Loucy (cell line): ENCODE measurements at regions not wholly inside any gene's neighbourhood (a gene's known extent, or its start where the extent isn't known, plus 50 kb on each side); places are given as distances from the start of the nearest gene placed in this dataset.

Experiments used
- H2AFZ ChIP-seq: fragments of 200-600 bp; sonication (generic); 2 replicates; pipeline ENCODE4 v1.6.0; 2016; ENCODE audit warnings: antibody characterized with exemption, mild to moderate bottlenecking, low read length, moderate library complexity
- H3F3A ChIP-seq: fragments of 200-600 bp; 2 replicates; pipeline ENCODE4 v1.6.0; 2016; ENCODE audit warnings: antibody characterized with exemption, low read depth, mild to moderate bottlenecking
- H3K27me3 ChIP-seq: fragments of 200-600 bp; sonication (generic); 2 replicates; pipeline ENCODE4 v1.6.1; 2014; ENCODE audit warnings: low read length, mild to moderate bottlenecking; ENCODE audit not compliant: insufficient read depth, poor library complexity, severe bottlenecking
- H3K36me3 ChIP-seq: fragments of 200-600 bp; sonication (generic); 2 replicates; pipeline ENCODE4 v1.6.1; 2016; ENCODE audit warnings: low read length; ENCODE audit not compliant: insufficient read depth
- H3K4me1 ChIP-seq: fragments of 200-600 bp; sonication (generic); 2 replicates; pipeline ENCODE4 v1.5.1; 2014; ENCODE audit warnings: low read length, mild to moderate bottlenecking; ENCODE audit not compliant: insufficient read depth, poor library complexity, severe bottlenecking
- H3K4me2 ChIP-seq: fragments of 200-600 bp; sonication (generic); 2 replicates; pipeline ENCODE4 v1.6.0; 2014; ENCODE audit warnings: antibody characterized with exemption, low read length, low read depth, mild to moderate bottlenecking; ENCODE audit not compliant: poor library complexity, severe bottlenecking
- H3K4me3 ChIP-seq: fragments of 200-600 bp; sonication (generic); 2 replicates; pipeline ENCODE4 v1.5.1; 2014; ENCODE audit warnings: low read length, mild to moderate bottlenecking, mixed read lengths; ENCODE audit not compliant: poor library complexity, severe bottlenecking
- H3K79me2 ChIP-seq: fragments of 200-600 bp; sonication (generic); 2 replicates; pipeline ENCODE4 v1.6.1; 2014; ENCODE audit warnings: low read length; ENCODE audit not compliant: insufficient read depth
- H3K9ac ChIP-seq: fragments of 200-600 bp; sonication (generic); 2 replicates; pipeline ENCODE4 v1.6.0; 2014; ENCODE audit warnings: mild to moderate bottlenecking, low read depth, low read length, moderate library complexity; ENCODE audit not compliant: poor library complexity, severe bottlenecking
- H3K9me2 ChIP-seq: fragments of 200-600 bp; sonication (generic); replicated peaks from 2 replicates; pipeline ENCODE4 v1.6.1; 2016; ENCODE audit warnings: low read depth, low read length, mixed read lengths
- H3K9me3 ChIP-seq: fragments of 200-600 bp; sonication (generic); 2 replicates; pipeline ENCODE4 v1.6.1; 2014; ENCODE audit warnings: mild to moderate bottlenecking, antibody characterized with exemption, low read length, low read depth; ENCODE audit not compliant: insufficient read depth
- H4K20me1 ChIP-seq: fragments of 200-600 bp; sonication (generic); 2 replicates; pipeline ENCODE4 v1.6.0; 2014; ENCODE audit warnings: antibody characterized with exemption, low read length, mild to moderate bottlenecking; ENCODE audit not compliant: insufficient read depth, poor library complexity, severe bottlenecking
- EZH2phosphoT487 ChIP-seq: fragments of 200-600 bp; IDR thresholded peaks from 2 replicates; pipeline ENCODE4 v1.6.1; 2018; ENCODE audit warnings: antibody characterized with exemption, mild to moderate bottlenecking, moderate library complexity, borderline replicate concordance
- TF ChIP-seq, protein P1 (sequence below): fragments of 200-600 bp; sonication (generic); conservative IDR thresholded peaks from 2 replicates; pipeline ENCODE4 v1.5.1; 2014; ENCODE audit warnings: mild to moderate bottlenecking, antibody characterized with exemption, low read length

DNA sequence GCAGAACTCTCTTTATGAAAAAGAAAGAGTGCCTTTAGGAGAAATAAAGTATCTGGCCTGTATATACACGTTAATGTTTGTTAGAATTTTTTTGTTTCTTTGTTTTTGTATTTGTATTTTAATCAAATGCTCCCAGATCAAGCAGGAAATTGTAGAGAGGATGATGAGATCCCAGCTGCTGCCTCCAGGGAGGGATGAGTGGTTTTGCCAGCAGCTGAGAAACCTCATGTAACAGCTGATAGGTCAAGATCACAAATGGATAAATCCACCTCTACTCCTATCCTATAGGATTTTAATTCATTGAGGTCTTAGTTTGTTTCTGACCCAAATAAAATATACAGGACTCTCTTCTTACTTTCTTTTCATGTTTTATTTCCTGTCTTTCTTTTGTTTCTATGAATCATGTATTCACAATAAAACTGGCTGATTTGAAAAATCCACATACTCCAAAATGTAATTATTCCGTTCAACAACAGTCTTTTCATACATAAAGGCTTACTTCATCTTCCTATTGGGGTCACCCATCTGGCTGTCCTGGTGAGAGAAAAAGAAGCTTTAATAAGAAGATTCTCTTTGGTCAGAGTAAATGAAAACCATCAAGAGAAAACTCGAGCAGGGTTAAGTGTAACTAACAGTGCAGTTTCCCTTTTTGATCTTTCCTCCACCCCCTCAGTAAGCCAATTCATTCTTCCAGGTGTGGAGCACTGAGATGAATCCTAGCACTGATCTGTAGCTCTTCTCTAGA lies 129.3 kb upstream of the PLPPR5 start:
- H3K36me3 ChIP-seq: no peaks in the 10 kb centered on the region
- H3K27me3 ChIP-seq: no peaks in the 10 kb centered on the region
- no peaks in the 10 kb centered on the region for H3K79me2 ChIP-seq
- no peak overlapping the region for H3K4me3 ChIP-seq
- no peaks in the 10 kb centered on the region for H3F3A ChIP-seq
- H3K4me2 ChIP-seq: no peak overlapping the region
- H3K9ac ChIP-seq: no peak overlapping the region
- no peak for TF ChIP-seq EZH2phosphoT487
- TF ChIP-seq, protein P1, sequence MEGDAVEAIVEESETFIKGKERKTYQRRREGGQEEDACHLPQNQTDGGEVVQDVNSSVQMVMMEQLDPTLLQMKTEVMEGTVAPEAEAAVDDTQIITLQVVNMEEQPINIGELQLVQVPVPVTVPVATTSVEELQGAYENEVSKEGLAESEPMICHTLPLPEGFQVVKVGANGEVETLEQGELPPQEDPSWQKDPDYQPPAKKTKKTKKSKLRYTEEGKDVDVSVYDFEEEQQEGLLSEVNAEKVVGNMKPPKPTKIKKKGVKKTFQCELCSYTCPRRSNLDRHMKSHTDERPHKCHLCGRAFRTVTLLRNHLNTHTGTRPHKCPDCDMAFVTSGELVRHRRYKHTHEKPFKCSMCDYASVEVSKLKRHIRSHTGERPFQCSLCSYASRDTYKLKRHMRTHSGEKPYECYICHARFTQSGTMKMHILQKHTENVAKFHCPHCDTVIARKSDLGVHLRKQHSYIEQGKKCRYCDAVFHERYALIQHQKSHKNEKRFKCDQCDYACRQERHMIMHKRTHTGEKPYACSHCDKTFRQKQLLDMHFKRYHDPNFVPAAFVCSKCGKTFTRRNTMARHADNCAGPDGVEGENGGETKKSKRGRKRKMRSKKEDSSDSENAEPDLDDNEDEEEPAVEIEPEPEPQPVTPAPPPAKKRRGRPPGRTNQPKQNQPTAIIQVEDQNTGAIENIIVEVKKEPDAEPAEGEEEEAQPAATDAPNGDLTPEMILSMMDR: no peak
- no peak overlapping the region for H2AFZ ChIP-seq
- no peaks in the 10 kb centered on the region for H3K9me3 ChIP-seq
- no peaks in the 10 kb centered on the region for H3K9me2 ChIP-seq
- peaks cover 12% of the 10 kb centered on the region for H3K4me1 ChIP-seq
- no peaks in the 10 kb centered on the region for H4K20me1 ChIP-seq

DNA sequence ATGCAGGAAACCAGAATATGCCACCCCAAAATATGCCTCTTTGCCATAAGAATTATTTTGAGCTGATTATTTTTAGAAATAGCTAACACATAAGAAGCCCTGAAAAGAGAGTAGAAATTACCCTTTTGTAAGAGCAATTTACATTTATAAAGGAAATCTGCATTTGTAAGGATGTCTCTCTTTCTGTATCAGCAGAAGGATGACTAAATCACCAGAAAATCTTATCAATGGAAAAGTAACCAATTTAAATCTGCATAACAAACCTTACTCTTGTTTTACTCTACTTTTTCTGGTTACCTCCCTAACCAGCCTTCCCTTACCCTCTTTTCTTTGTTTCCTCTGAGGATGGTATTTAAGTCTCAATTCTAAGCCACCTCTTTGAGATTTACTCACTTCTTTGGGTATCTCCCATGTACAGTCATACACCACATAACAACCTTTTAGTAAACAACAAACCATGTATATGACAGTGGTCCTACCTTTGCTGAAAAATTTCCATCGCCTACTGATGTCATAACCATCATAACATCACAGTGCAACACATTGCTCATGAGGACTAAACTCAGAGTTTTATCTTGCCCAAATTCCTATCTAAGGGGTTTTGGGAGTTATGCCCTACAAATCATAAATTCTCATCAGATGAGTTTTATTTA lies 126.6 kb upstream of the PLPPR4 start:
- Histone ChIP-seq H3K4me3 (no peak overlapping the region), H3K9me2 (no peaks in the 10 kb centered on the region), H3K27me3 (no peaks in the 10 kb centered on the region), H3K36me3 (no peaks in the 10 kb centered on the region), H2AFZ (no peak overlapping the region), H3K79me2 (no peaks in the 10 kb centered on the region), H4K20me1 (no peaks in the 10 kb centered on the region), H3K9me3 (no peaks in the 10 kb centered on the region), H3F3A (no peaks in the 10 kb centered on the region), H3K4me1 (peaks cover 12% of the 10 kb centered on the region), H3K4me2 (no peak overlapping the region), H3K9ac (no peak overlapping the region)
- TF ChIP-seq, protein P1: no peak
- TF ChIP-seq EZH2phosphoT487: no peak

DNA sequence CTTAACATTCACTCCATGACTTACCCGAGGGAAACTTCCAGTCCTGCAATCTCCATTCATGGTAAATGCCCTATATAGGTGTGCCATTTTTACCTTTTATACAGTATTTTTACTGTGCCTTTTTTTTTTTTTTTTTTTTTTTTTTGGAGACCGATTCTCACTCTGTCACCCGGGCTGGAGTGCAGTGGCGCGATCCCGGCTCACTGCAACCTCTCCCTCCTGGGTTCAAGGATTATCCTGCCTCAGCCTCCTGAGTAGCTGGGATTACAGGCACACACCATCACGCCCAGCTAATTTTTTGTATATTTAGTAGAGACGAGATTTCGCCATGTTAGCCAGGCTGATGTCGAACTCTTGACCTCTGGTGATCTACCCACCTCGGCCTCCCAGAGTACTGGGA lies 124.4 kb upstream of the PLPPR4 start:
- Histone ChIP-seq H3K4me2 (no peak overlapping the region), H3K9me2 (no peaks in the 10 kb centered on the region), H4K20me1 (no peaks in the 10 kb centered on the region), H3K4me3 (no peak overlapping the region), H2AFZ (no peak overlapping the region), H3K9me3 (no peaks in the 10 kb centered on the region), H3F3A (no peaks in the 10 kb centered on the region; the same call in 1 of the 2 replicates), H3K9ac (no peak overlapping the region), H3K4me1 (peaks cover 5% of the 10 kb centered on the region), H3K36me3 (no peaks in the 10 kb centered on the region), H3K79me2 (no peaks in the 10 kb centered on the region), H3K27me3 (no peaks in the 10 kb centered on the region)
- TF ChIP-seq, protein P1: no peak
- no peak for TF ChIP-seq EZH2phosphoT487
